ENCODE measurements at regions not wholly inside any gene's neighbourhood (a gene's known extent, or its start where the extent isn't known, plus 50 kb on each side); places are given as distances from the start of the nearest gene placed in this dataset.
"Not testable (repeated sequence)": the region's sequence is repeated elsewhere in the genome, so short reads cannot be mapped to it uniquely, and the experiment has no call there.

- Histone ChIP-seq H3K79me2 (no peaks in the 10 kb centered on the region), H2AFZ (no peak overlapping the region), H3K9me3 (ENCODE audit: low read depth) (no peaks in the 10 kb centered on the region), H3K4me2 (no peak overlapping the region), H3K4me1 (ENCODE audit: insufficient read depth) (no peaks in the 10 kb centered on the region), H3K36me3 (replicated peaks; ENCODE audit: insufficient read depth, low read depth) (no peaks in the 10 kb centered on the region), H3K27ac (no peak overlapping the region), H3K4me3 (no peak overlapping the region), H3K27me3 (peaks cover 15% of the 10 kb centered on the region), H4K20me1 (ENCODE audit: insufficient read depth, poor library complexity, severe bottlenecking) (no peaks in the 10 kb centered on the region), H3K9me2 (replicated peaks; ENCODE audit: insufficient read depth) (no peaks in the 10 kb centered on the region)
- 86% methylated on average over 14 of the region's 14 CpGs for WGBS (ENCODE audit: low lambda C conversion rate, missing lambda C conversion rate)
- no peak for DNase-seq (ENCODE audit: low spot score)
- TF ChIP-seq, protein P1, sequence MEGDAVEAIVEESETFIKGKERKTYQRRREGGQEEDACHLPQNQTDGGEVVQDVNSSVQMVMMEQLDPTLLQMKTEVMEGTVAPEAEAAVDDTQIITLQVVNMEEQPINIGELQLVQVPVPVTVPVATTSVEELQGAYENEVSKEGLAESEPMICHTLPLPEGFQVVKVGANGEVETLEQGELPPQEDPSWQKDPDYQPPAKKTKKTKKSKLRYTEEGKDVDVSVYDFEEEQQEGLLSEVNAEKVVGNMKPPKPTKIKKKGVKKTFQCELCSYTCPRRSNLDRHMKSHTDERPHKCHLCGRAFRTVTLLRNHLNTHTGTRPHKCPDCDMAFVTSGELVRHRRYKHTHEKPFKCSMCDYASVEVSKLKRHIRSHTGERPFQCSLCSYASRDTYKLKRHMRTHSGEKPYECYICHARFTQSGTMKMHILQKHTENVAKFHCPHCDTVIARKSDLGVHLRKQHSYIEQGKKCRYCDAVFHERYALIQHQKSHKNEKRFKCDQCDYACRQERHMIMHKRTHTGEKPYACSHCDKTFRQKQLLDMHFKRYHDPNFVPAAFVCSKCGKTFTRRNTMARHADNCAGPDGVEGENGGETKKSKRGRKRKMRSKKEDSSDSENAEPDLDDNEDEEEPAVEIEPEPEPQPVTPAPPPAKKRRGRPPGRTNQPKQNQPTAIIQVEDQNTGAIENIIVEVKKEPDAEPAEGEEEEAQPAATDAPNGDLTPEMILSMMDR (IDR thresholded peaks at IDR 0.05; ENCODE audit: poor library complexity): no peak
- TF ChIP-seq EZH2 (IDR thresholded peaks at IDR 0.05; ENCODE audit: borderline replicate concordance) (no peak), EZH2phosphoT487 (IDR thresholded peaks at IDR 0.05; ENCODE audit: low read depth, severe bottlenecking, unreplicated experiment) (no peak)
These were observed 282.7 kb upstream of the SFSWAP start for GRCh38 chr12:131428091-131428685.

GRCh38 chr12:131429221-131429620 is 281.7 kb upstream of the SFSWAP start:
- not testable (repeated sequence) for H3K9me3 ChIP-seq (ENCODE audit: low read depth); H3K9me2 ChIP-seq (replicated peaks; ENCODE audit: insufficient read depth); DNase-seq (ENCODE audit: low spot score)

DNA sequence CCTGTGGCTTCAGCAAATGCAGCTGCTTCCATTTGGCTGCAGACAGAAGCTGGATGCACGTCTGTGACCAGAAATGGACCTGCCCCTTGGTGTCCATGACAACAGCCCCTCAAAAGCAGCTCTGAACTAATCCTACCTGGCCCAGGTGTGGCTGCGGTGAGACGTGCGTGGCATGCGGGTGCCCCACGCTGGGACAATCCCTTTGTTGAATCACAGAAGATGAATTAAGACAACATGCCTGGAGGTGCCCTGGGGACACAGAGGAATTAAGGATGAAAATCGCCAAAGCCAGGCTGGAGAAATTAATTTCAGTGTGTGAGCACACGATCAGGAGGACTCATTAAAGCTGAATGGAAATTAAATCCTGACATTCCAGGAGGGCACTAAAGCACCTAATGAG is 281.2 kb upstream of the SFSWAP start:
- not testable (repeated sequence) for H3K4me2 ChIP-seq; H2AFZ ChIP-seq; H3K9me3 ChIP-seq (ENCODE audit: low read depth); H3K36me3 ChIP-seq (replicated peaks; ENCODE audit: insufficient read depth, low read depth); H3K4me1 ChIP-seq (ENCODE audit: insufficient read depth); H4K20me1 ChIP-seq (ENCODE audit: insufficient read depth, poor library complexity, severe bottlenecking); H3K79me2 ChIP-seq; DNase-seq (ENCODE audit: low spot score); H3K9me2 ChIP-seq (replicated peaks; ENCODE audit: insufficient read depth); H3K4me3 ChIP-seq; H3K27ac ChIP-seq
- WGBS (ENCODE audit: low lambda C conversion rate, missing lambda C conversion rate): 58% methylated on average over 7 of the region's 8 CpGs
- peaks cover 18% of the 10 kb centered on the region for H3K27me3 ChIP-seq

More at GRCh38 chr12:131429221-131429620, 281.7 kb upstream of the SFSWAP start:
- not testable (repeated sequence) for H3K4me3 ChIP-seq; H3K79me2 ChIP-seq; H3K4me1 ChIP-seq (ENCODE audit: insufficient read depth); H2AFZ ChIP-seq; H3K36me3 ChIP-seq (replicated peaks; ENCODE audit: insufficient read depth, low read depth); H3K27ac ChIP-seq; H3K4me2 ChIP-seq; H4K20me1 ChIP-seq (ENCODE audit: insufficient read depth, poor library complexity, severe bottlenecking)
- peaks cover 15% of the 10 kb centered on the region for H3K27me3 ChIP-seq
- 14% methylated on average over 4 of the region's 8 CpGs for WGBS (ENCODE audit: low lambda C conversion rate, missing lambda C conversion rate)

DNA sequence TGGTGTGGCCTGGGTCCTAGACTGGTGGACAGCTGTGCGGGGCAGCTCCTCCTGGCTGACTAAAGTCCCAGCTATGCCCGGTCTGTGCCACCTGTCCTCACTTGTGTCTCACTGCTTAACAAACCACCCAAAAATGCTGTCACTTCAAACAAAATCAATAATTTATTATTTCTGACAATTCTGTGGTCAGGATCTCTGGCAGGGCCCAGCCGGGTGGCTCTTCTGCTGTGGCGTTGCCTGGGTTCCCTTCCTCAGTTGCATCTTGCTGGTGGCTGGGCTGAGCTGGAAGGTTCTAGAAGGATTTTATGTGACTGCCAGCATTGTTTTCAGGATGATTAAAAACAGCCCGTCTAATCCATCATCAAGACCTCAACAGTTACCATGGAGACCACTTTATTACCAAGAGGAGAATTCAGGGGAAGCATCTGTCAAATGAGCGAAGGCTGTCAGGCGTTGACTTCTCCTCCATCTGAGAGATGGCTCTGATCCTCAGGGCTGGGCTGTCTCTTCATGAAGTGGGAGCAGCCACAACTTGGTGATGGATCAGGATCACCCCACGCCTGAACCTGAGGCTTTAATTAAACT is 280.6 kb upstream of the SFSWAP start:
- Histone ChIP-seq H3K4me2 (no peak overlapping the region), H3K27ac (no peak overlapping the region), H3K27me3 (peaks cover 21% of the 10 kb centered on the region), H3K36me3 (replicated peaks; ENCODE audit: insufficient read depth, low read depth) (no peaks in the 10 kb centered on the region), H3K4me3 (no peak overlapping the region), H3K4me1 (ENCODE audit: insufficient read depth) (no peaks in the 10 kb centered on the region), H3K9me2 (replicated peaks; ENCODE audit: insufficient read depth) (no peaks in the 10 kb centered on the region), H3K79me2 (no peaks in the 10 kb centered on the region), H2AFZ (no peak overlapping the region), H4K20me1 (ENCODE audit: insufficient read depth, poor library complexity, severe bottlenecking) (no peaks in the 10 kb centered on the region), H3K9me3 (ENCODE audit: low read depth) (no peaks in the 10 kb centered on the region)
- no peak for DNase-seq (ENCODE audit: low spot score)
- WGBS (ENCODE audit: low lambda C conversion rate, missing lambda C conversion rate): 81% methylated on average over 8 of the region's 8 CpGs
- TF ChIP-seq, protein P1 (IDR thresholded peaks at IDR 0.05; ENCODE audit: poor library complexity): no peak
- TF ChIP-seq EZH2phosphoT487 (IDR thresholded peaks at IDR 0.05; ENCODE audit: low read depth, severe bottlenecking, unreplicated experiment): no peak
- no peak for TF ChIP-seq EZH2 (IDR thresholded peaks at IDR 0.05; ENCODE audit: borderline replicate concordance)

DNA sequence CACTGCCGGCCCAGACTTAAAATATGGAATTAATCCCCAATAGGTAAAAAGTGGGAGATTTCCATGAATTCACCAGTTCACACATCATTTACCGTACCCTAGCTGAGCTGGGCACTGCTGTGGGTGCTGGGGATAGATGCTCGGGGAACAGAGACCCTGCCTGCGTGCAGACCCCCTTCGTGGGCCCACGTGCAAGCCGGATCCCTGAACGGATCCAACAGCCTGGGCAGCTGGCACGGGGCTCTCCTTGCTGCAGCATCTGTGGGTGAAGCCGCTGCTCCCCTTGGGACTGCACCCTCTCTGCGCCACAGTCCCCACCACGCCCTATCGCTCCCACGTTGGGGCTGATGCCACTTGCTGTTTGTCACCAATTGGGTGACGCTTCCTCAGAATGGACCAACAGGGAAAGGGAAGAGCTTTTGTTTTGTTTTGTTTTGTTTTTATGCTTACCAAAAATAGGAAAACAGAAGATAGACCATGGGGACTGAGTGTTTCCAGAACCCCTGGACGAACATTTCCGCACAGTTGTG is 279.7 kb upstream of the SFSWAP start:
- 96% methylated on average over 17 of the region's 17 CpGs for WGBS (ENCODE audit: low lambda C conversion rate, missing lambda C conversion rate)
- not testable (repeated sequence) for H3K36me3 ChIP-seq (replicated peaks; ENCODE audit: insufficient read depth, low read depth); H3K4me3 ChIP-seq; H2AFZ ChIP-seq; H4K20me1 ChIP-seq (ENCODE audit: insufficient read depth, poor library complexity, severe bottlenecking); H3K9me2 ChIP-seq (replicated peaks; ENCODE audit: insufficient read depth); H3K79me2 ChIP-seq; H3K4me2 ChIP-seq; H3K9me3 ChIP-seq (ENCODE audit: low read depth); H3K27ac ChIP-seq; H3K4me1 ChIP-seq (ENCODE audit: insufficient read depth); DNase-seq (ENCODE audit: low spot score)
- peaks cover 21% of the 10 kb centered on the region for H3K27me3 ChIP-seq
